HepG2 (cell line): ENCODE measurements at regions not wholly inside any gene's neighbourhood (a gene's known extent, or its start where the extent isn't known, plus 50 kb on each side); places are given as distances from the start of the nearest gene placed in this dataset.

Experiments used
- ARHGAP35 ChIP-seq: sonication (generic); formaldehyde crosslinking; IDR thresholded peaks from 2 replicates; pipeline ENCODE4 v1.9.0; 2022; ENCODE audit warnings: mild to moderate bottlenecking, inconsistent platforms, moderate library complexity, missing genetic modification reagents, borderline replicate concordance
- EHMT2 ChIP-seq: fragments of 200-600 bp; sonication (generic); IDR thresholded peaks from 2 replicates; pipeline ENCODE4 v1.7.0; 2017; ENCODE audit warnings: antibody characterized with exemption, low read depth, low read length, borderline replicate concordance
- FOSL2 ChIP-seq: sonication (generic); formaldehyde crosslinking; IDR thresholded peaks from 2 replicates; pipeline ENCODE4 v1.4.0; 2020; ENCODE audit warnings: missing genetic modification reagents
- KMT2B ChIP-seq: IDR thresholded peaks from 2 replicates; pipeline ENCODE4 v1.6.1; 2016; ENCODE audit warnings: missing genetic modification reagents, missing compliant biosample characterization
- NFE2L1 ChIP-seq: sonication (generic); formaldehyde crosslinking; IDR thresholded peaks from 2 replicates; pipeline ENCODE4 v1.4.0; 2020; ENCODE audit warnings: missing genetic modification reagents, mild to moderate bottlenecking, borderline replicate concordance
- PHF21A ChIP-seq: sonication (generic); formaldehyde crosslinking; IDR thresholded peaks from 2 replicates; pipeline ENCODE4 v1.5.0; 2020; ENCODE audit warnings: mild to moderate bottlenecking, missing genetic modification reagents
- SKI ChIP-seq: fragments of 450-650 bp; IDR thresholded peaks from one replicate; pipeline ENCODE4 v1.6.1; 2018; ENCODE audit warnings: mild to moderate bottlenecking; ENCODE audit not compliant: partially characterized antibody
- SOX5 ChIP-seq: IDR thresholded peaks from 2 replicates; pipeline ENCODE4 v1.6.1; 2016; ENCODE audit warnings: borderline replicate concordance
- TFDP2 ChIP-seq: sonication (generic); formaldehyde crosslinking; IDR thresholded peaks from 2 replicates; pipeline ENCODE4 v1.4.0; 2020; ENCODE audit warnings: missing genetic modification reagents
- ZBTB7B ChIP-seq: sonication (generic); formaldehyde crosslinking; IDR thresholded peaks from 2 replicates; pipeline ENCODE4 v1.4.0; 2020; ENCODE audit warnings: missing genetic modification reagents
- ZC3H4 ChIP-seq: sonication (generic); formaldehyde crosslinking; IDR thresholded peaks from 2 replicates; pipeline ENCODE4 v1.4.0; 2020; ENCODE audit warnings: missing genetic modification reagents, borderline replicate concordance
- ZNF160 ChIP-seq: sonication (generic); formaldehyde crosslinking; IDR thresholded peaks from 2 replicates; pipeline ENCODE4 v1.8.0; 2022; ENCODE audit warnings: mild to moderate bottlenecking, inconsistent platforms, missing genetic modification reagents
- ZNF530 ChIP-seq: sonication (generic); formaldehyde crosslinking; IDR thresholded peaks from 2 replicates; pipeline ENCODE4 v1.5.0; 2020; ENCODE audit warnings: low read depth, mild to moderate bottlenecking, missing genetic modification reagents
- ZNF841 ChIP-seq: sonication (generic); formaldehyde crosslinking; IDR thresholded peaks from 2 replicates; pipeline ENCODE4 v1.8.1; 2023; ENCODE audit warnings: missing genetic modification reagents, borderline replicate concordance
- TF ChIP-seq, protein P1 (sequence below): sonication (generic); formaldehyde crosslinking; conservative IDR thresholded peaks from 2 replicates; pipeline ENCODE4 v1.5.0; 2020; ENCODE audit warnings: missing genetic modification reagents
- TF ChIP-seq, protein P2 (sequence below), 2 experiments: fragments of 450-650 bp in 1 of 2; sonication (generic) in 1 of 2; formaldehyde crosslinking in 1 of 2; IDR thresholded peaks; 2 replicates each; pipeline versions ENCODE4 v1.6.1 to v1.8.0; 2016 to 2022; ENCODE audit warnings: antibody characterized with exemption in 1 of 2, mild to moderate bottlenecking in 1 of 2, missing genetic modification reagents in 1 of 2

DNA sequence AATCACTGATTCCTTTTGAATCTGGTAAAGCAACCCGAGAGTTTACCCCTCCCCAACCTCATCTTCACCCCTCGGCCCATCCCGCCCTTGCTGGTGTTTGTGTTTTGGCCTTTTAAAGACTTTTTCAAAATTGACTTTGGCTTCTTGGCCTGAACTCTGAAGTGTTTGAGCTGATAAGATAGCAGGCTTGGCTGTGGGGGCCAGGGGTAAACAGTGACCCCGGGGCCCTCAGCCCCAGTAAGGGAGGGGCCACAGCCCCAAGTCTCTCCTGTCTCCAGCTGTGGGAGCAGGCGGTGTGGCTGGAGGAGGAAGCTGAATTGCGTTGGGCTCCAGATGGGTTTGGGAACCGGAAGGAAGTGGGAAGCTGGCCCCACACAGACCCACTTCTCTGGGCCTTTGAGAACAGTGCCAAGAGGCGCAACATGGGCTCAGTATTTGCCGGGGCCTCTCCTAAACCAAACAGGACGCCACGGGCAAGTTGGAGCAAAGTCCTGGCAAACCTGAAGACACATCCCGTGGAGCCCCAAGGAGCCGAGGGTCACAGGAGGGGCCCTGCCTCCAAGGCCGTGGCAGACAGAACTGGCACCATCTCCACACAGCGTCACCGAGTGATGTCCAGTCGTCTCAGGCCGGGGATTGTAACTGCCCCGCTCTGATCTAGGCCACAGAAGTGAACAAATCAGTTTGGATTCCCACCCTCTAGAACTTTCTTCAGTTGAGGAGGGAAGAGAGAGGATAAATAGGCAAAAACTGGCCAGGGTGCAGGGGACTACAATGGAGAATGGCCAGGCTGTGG lies 54.3 kb upstream of the PTPN1 start (continued):
- TF ChIP-seq, protein P1, sequence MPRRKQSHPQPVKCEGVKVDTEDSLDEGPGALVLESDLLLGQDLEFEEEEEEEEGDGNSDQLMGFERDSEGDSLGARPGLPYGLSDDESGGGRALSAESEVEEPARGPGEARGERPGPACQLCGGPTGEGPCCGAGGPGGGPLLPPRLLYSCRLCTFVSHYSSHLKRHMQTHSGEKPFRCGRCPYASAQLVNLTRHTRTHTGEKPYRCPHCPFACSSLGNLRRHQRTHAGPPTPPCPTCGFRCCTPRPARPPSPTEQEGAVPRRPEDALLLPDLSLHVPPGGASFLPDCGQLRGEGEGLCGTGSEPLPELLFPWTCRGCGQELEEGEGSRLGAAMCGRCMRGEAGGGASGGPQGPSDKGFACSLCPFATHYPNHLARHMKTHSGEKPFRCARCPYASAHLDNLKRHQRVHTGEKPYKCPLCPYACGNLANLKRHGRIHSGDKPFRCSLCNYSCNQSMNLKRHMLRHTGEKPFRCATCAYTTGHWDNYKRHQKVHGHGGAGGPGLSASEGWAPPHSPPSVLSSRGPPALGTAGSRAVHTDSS (CRISPR knock-in tag): no peak
- TF ChIP-seq FOSL2 (CRISPR knock-in tag) (peak; percentile 79), SOX5 (CRISPR knock-in tag) (peak; percentile 88), ZNF530 (0 out of 2 replicates have a peak, but pooled peaks have one; percentile 20), ZC3H4 (peak; percentile 55; the same call in 1 of the 2 replicates), TFDP2 (CRISPR knock-in tag) (peak; percentile 75), ZNF160 (CRISPR knock-in tag) (no peak; the same call in 1 of the 2 replicates), EHMT2 (no peak; the same call in 1 of the 2 replicates), NFE2L1 (CRISPR knock-in tag) (no peak; the same call in 1 of the 2 replicates), KMT2B (CRISPR knock-in tag) (peak; percentile 50; the same call in 1 of the 2 replicates), ZNF841 (no peak), SKI (peak; percentile 18), ZBTB7B (peak; percentile 100), PHF21A (CRISPR knock-in tag) (peak; percentile 99), ARHGAP35 (CRISPR knock-in tag) (peak; percentile 75; the same call in 1 of the 2 replicates)
- TF ChIP-seq, protein P2, sequence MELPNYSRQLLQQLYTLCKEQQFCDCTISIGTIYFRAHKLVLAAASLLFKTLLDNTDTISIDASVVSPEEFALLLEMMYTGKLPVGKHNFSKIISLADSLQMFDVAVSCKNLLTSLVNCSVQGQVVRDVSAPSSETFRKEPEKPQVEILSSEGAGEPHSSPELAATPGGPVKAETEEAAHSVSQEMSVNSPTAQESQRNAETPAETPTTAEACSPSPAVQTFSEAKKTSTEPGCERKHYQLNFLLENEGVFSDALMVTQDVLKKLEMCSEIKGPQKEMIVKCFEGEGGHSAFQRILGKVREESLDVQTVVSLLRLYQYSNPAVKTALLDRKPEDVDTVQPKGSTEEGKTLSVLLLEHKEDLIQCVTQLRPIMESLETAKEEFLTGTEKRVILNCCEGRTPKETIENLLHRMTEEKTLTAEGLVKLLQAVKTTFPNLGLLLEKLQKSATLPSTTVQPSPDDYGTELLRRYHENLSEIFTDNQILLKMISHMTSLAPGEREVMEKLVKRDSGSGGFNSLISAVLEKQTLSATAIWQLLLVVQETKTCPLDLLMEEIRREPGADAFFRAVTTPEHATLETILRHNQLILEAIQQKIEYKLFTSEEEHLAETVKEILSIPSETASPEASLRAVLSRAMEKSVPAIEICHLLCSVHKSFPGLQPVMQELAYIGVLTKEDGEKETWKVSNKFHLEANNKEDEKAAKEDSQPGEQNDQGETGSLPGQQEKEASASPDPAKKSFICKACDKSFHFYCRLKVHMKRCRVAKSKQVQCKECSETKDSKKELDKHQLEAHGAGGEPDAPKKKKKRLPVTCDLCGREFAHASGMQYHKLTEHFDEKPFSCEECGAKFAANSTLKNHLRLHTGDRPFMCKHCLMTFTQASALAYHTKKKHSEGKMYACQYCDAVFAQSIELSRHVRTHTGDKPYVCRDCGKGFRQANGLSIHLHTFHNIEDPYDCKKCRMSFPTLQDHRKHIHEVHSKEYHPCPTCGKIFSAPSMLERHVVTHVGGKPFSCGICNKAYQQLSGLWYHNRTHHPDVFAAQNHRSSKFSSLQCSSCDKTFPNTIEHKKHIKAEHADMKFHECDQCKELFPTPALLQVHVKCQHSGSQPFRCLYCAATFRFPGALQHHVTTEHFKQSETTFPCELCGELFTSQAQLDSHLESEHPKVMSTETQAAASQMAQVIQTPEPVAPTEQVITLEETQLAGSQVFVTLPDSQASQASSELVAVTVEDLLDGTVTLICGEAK (IDR thresholded peaks at IDR 0.05): no peak
- TF ChIP-seq, protein P2 (CRISPR knock-in tag; IDR thresholded peaks at IDR 0.05): peak; percentile 94
